Testis (tissue), 2 donors: ENCODE measurements at regions not wholly inside any gene's neighbourhood (a gene's known extent, or its start where the extent isn't known, plus 50 kb on each side); places are given as distances from the start of the nearest gene placed in this dataset.

Source experiments
- DNase-seq: peaks from one replicate; pipeline ENCODE4 v3.0.0-alpha.2; 2019
- H3K27ac ChIP-seq, 2 donors: fragments of 200-600 bp; sonication (generic); one replicate each; pipeline ENCODE4 v1.5.1; 2019
- H3K27me3 ChIP-seq: fragments of 200-600 bp; sonication (generic); one replicate; pipeline ENCODE4 v1.5.1; 2019
- H3K36me3 ChIP-seq: fragments of 200-600 bp; sonication (generic); one replicate; pipeline ENCODE4 v1.5.1; 2017; ENCODE audit warnings: low read depth; ENCODE audit errors: missing control alignments
- H3K4me1 ChIP-seq: fragments of 200-600 bp; sonication (generic); one replicate; pipeline ENCODE4 v1.5.1; 2019
- H3K4me3 ChIP-seq, 2 donors: fragments of 200-600 bp; sonication (generic); one replicate each; pipeline ENCODE4 v1.5.1; 2017 to 2019
- H3K9me3 ChIP-seq: fragments of 200-600 bp; sonication (generic); one replicate; pipeline ENCODE4 v1.5.1; 2017
- POLR2A ChIP-seq: fragments of 450-650 bp; IDR thresholded peaks from one replicate; pipeline ENCODE4 v1.6.1; 2017; ENCODE audit warnings: antibody characterized with exemption, mild to moderate bottlenecking, moderate library complexity
- WGBS, 2 donors: methylation state at CpG; one replicate each; pipeline ENCODE4 v1.1.5; 2018; 5-methylcytosine and 5-hydroxymethylcytosine counted together
- intact Hi-C: fragments of 100-400 bp; cut with DNase I; formaldehyde crosslinking; loops from one replicate; pipeline ENCODE4 v1.15.1; 2023; ENCODE audit warnings: low total_unique reads
- TF ChIP-seq, protein P1 (sequence below), 3 experiments: fragments of 450-650 bp in 2 of 3; fragments of 200-600 bp in 1 of 3; sonication (generic) in 1 of 3; IDR thresholded peaks; one replicate each; pipeline ENCODE4 v1.5.1; 2016 to 2019; ENCODE audit warnings: antibody characterized with exemption in 3 of 3, mild to moderate bottlenecking in 2 of 3, moderate library complexity in 1 of 3

GRCh38 chr1:239943761-239944160 lies 147.9 kb upstream of the FMN2 start:
- TF ChIP-seq POLR2A: no peak
- TF ChIP-seq, protein P1, sequence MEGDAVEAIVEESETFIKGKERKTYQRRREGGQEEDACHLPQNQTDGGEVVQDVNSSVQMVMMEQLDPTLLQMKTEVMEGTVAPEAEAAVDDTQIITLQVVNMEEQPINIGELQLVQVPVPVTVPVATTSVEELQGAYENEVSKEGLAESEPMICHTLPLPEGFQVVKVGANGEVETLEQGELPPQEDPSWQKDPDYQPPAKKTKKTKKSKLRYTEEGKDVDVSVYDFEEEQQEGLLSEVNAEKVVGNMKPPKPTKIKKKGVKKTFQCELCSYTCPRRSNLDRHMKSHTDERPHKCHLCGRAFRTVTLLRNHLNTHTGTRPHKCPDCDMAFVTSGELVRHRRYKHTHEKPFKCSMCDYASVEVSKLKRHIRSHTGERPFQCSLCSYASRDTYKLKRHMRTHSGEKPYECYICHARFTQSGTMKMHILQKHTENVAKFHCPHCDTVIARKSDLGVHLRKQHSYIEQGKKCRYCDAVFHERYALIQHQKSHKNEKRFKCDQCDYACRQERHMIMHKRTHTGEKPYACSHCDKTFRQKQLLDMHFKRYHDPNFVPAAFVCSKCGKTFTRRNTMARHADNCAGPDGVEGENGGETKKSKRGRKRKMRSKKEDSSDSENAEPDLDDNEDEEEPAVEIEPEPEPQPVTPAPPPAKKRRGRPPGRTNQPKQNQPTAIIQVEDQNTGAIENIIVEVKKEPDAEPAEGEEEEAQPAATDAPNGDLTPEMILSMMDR (IDR thresholded peaks at IDR 0.05): no peak
- WGBS, 2 donors: 95 to 97% methylated on average over 4 of the region's 4 CpGs
- no peaks in the 10 kb centered on the region for H3K27me3 ChIP-seq
- no peaks in the 10 kb centered on the region for H3K9me3 ChIP-seq
- H3K4me1 ChIP-seq: no peaks in the 10 kb centered on the region
- no peak for DNase-seq
- intact Hi-C loops: no loop called here
- H3K27ac ChIP-seq: no peak overlapping the region
- no peaks in the 10 kb centered on the region for H3K36me3 ChIP-seq
- H3K4me3 ChIP-seq: no peak overlapping the region

GRCh38 chr1:239944666-239945065 lies 147.0 kb upstream of the FMN2 start:
- Histone ChIP-seq H3K27ac (no peak overlapping the region), H3K36me3 (no peaks in the 10 kb centered on the region), H3K27me3 (no peaks in the 10 kb centered on the region), H3K4me3 (no peak overlapping the region), H3K9me3 (no peaks in the 10 kb centered on the region), H3K4me1 (no peaks in the 10 kb centered on the region)
- 75 to 85% methylated on average over 3 of the region's 3 CpGs for WGBS, 2 donors
- no peak for DNase-seq
- TF ChIP-seq, protein P1 (IDR thresholded peaks at IDR 0.05): no peak
- no peak for TF ChIP-seq POLR2A
- intact Hi-C loops: no loop called here

DNA sequence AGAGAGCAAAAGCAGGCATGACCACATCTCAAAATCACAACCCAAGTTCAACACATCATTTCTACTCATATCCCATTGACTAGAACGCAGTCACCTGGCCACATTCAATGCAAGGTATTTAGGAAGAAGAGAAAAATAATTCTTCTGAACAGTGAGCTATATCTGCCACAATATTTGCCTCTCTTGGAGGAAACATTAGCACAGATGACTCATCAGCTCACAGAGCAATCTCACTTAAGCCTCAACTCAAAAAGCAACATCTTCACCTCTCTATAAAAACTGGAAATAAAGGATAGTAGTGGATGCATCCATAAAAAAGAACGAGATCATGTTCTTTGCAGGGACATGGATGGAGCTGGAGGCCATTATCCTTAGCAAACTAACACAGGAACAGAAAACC lies 143.9 kb upstream of the FMN2 start:
- intact Hi-C loops: no loop called here
- H3K9me3 ChIP-seq: no peaks in the 10 kb centered on the region
- H3K27ac ChIP-seq: no peak overlapping the region
- no peak for DNase-seq
- no peaks in the 10 kb centered on the region for H3K36me3 ChIP-seq
- H3K4me3 ChIP-seq: no peak overlapping the region
- no peak for TF ChIP-seq POLR2A
- TF ChIP-seq, protein P1 (IDR thresholded peaks at IDR 0.05): no peak
- no peaks in the 10 kb centered on the region for H3K27me3 ChIP-seq
- 81 to 92% methylated on average over 2 of the region's 2 CpGs for WGBS, 2 donors
- no peaks in the 10 kb centered on the region for H3K4me1 ChIP-seq

DNA sequence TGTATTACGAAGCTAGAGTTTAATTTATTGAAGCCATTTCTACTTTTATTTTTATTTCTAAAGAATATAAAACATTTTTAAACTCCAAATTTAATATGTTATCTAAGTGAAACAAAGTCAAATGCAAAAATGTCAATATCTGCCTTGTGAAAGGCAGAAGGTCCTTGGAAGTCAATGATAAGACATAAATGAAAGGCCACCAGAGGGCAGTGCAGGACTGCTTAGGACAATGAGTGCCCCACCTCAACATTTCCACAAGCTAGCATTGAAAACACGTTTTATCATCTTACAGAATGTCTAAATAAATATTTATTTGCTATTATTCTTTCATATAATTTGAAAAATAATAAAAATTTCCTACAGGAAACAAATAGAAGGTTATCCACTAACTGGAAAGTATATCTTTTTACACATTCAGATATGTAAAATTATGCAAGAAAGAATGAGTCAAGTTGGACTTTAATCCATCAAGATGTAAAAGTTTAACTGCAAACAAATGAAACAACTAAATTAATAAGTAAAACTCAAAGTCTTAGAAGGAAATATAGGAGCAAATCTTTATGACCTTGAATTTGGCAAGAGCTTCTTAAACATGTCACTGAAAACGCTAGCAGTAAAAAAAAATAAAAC lies 140.1 kb upstream of the FMN2 start:
- Histone ChIP-seq H3K9me3 (no peaks in the 10 kb centered on the region), H3K4me1 (no peaks in the 10 kb centered on the region), H3K36me3 (no peaks in the 10 kb centered on the region), H3K27me3 (no peaks in the 10 kb centered on the region), H3K27ac (no peak overlapping the region), H3K4me3 (no peak overlapping the region)
- intact Hi-C loops: no loop called here
- 54 to 58% methylated on average over 3 of the region's 3 CpGs for WGBS, 2 donors
- DNase-seq: peak; percentile 92
- TF ChIP-seq, protein P1 (IDR thresholded peaks at IDR 0.05): peak; percentile 35 to 80 (median 59)
- no peak for TF ChIP-seq POLR2A
